HEK293 (cell line): ENCODE measurements at regions not wholly inside any gene's neighbourhood (a gene's known extent, or its start where the extent isn't known, plus 50 kb on each side); places are given as distances from the start of the nearest gene placed in this dataset.

Experiments used
- CTCF ChIA-PET: fragments of 350-600 bp; formaldehyde crosslinking; extraction: SDS; loops from one replicate; lab custom pipeline; 2021; ENCODE audit warnings: antibody characterized with exemption; lab: Yijun Ruan, JAX
- POLR2A ChIA-PET: fragments of 300-600 bp; formaldehyde crosslinking; extraction: SDS; loops from one replicate; lab custom pipeline; 2020; ENCODE audit warnings: antibody characterized with exemption, inconsistent platforms; lab: Yijun Ruan, JAX
- H3K27ac ChIP-seq: fragments of 200-500 bp; sonication (Bioruptor generic); 2 replicates; pipeline ENCODE4 v1.5.1; 2014; ENCODE audit warnings: low read depth, low read length, control low read depth, inconsistent platforms; ENCODE audit errors: extremely low read depth
- H3K36me3 ChIP-seq, 2 experiments: fragments of 200-500 bp in 1 of 2; sonication (Bioruptor generic) in 1 of 2; 1 replicate in 1 of 2; 2 replicates in 1 of 2; pipeline ENCODE4 v1.5.1; 2014 to 2017; ENCODE audit warnings: inconsistent platforms in 2 of 2, low read length in 2 of 2; ENCODE audit not compliant: control insufficient read depth in 2 of 2, insufficient read depth in 1 of 2
- H3K4me1 ChIP-seq: fragments of 200-500 bp; sonication (Bioruptor generic); 2 replicates; pipeline ENCODE4 v1.5.1; 2014; ENCODE audit warnings: mild to moderate bottlenecking, low read length, inconsistent platforms; ENCODE audit not compliant: control insufficient read depth, insufficient read depth
- H3K4me3 ChIP-seq: 2 replicates; pipeline ENCODE4 v1.5.1; 2011; ENCODE audit warnings: low read depth, mild to moderate bottlenecking, control low read depth, low read length, moderate library complexity
- H3K9me3 ChIP-seq: fragments of 200-500 bp; sonication (Bioruptor generic); 2 replicates; pipeline ENCODE4 v1.5.1; 2014; ENCODE audit warnings: low read depth, low read length, inconsistent platforms; ENCODE audit not compliant: control insufficient read depth, insufficient read depth
- EGR2 ChIP-seq: fragments of 450-650 bp; formaldehyde crosslinking; IDR thresholded peaks from 2 replicates; pipeline ENCODE4 v1.5.1; 2016; ENCODE audit warnings: low read depth, missing biosample characterization, missing genetic modification characterization
- HOXD13 ChIP-seq: sonication (generic); formaldehyde crosslinking; IDR thresholded peaks from 2 replicates; pipeline ENCODE4 v1.8.0; 2022; ENCODE audit warnings: missing genetic modification reagents, borderline replicate concordance
- OSR2 ChIP-seq: fragments of 450-650 bp; formaldehyde crosslinking; IDR thresholded peaks from 2 replicates; pipeline ENCODE4 v1.5.1; 2016; ENCODE audit warnings: missing biosample characterization, missing genetic modification characterization
- SCRT2 ChIP-seq: fragments of 450-650 bp; formaldehyde crosslinking; IDR thresholded peaks from 2 replicates; pipeline ENCODE4 v1.5.1; 2016; ENCODE audit warnings: missing biosample characterization, missing genetic modification characterization
- ZBTB21 ChIP-seq: fragments of 450-650 bp; formaldehyde crosslinking; IDR thresholded peaks from 2 replicates; pipeline ENCODE4 v1.5.1; 2017; ENCODE audit warnings: missing biosample characterization, missing genetic modification characterization
- ZFP41 ChIP-seq: fragments of 450-650 bp; formaldehyde crosslinking; IDR thresholded peaks from 2 replicates; pipeline ENCODE4 v1.5.1; 2016; ENCODE audit warnings: missing biosample characterization, missing genetic modification characterization, borderline replicate concordance
- ZNF114 ChIP-seq: fragments of 450-650 bp; formaldehyde crosslinking; IDR thresholded peaks from 2 replicates; pipeline ENCODE4 v1.5.0; 2017; ENCODE audit warnings: missing biosample characterization, missing genetic modification characterization
- ZNF214 ChIP-seq: fragments of 450-650 bp; formaldehyde crosslinking; IDR thresholded peaks from 2 replicates; pipeline ENCODE4 v1.5.1; 2017; ENCODE audit warnings: missing biosample characterization, mild to moderate bottlenecking, missing genetic modification characterization, borderline replicate concordance
- ZNF239 ChIP-seq: fragments of 450-650 bp; formaldehyde crosslinking; IDR thresholded peaks from 2 replicates; pipeline ENCODE4 v1.5.1; 2016; ENCODE audit warnings: missing biosample characterization, missing genetic modification characterization
- ZNF248 ChIP-seq: fragments of 450-650 bp; formaldehyde crosslinking; IDR thresholded peaks from 2 replicates; pipeline ENCODE4 v1.5.1; 2017; ENCODE audit warnings: missing biosample characterization, missing genetic modification characterization
- ZNF280D ChIP-seq: fragments of 450-650 bp; formaldehyde crosslinking; IDR thresholded peaks from 2 replicates; pipeline ENCODE4 v1.5.1; 2016; ENCODE audit warnings: missing biosample characterization, missing genetic modification characterization
- ZNF311 ChIP-seq: fragments of 450-650 bp; formaldehyde crosslinking; IDR thresholded peaks from 2 replicates; pipeline ENCODE4 v1.5.1; 2017; ENCODE audit warnings: missing biosample characterization, missing genetic modification characterization, borderline replicate concordance
- ZNF341 ChIP-seq: fragments of 450-650 bp; formaldehyde crosslinking; IDR thresholded peaks from 2 replicates; pipeline ENCODE4; 2016; ENCODE audit warnings: low read depth, missing biosample characterization, missing genetic modification characterization
- ZNF433 ChIP-seq: fragments of 450-650 bp; formaldehyde crosslinking; IDR thresholded peaks from 2 replicates; pipeline ENCODE4 v1.5.1; 2016; ENCODE audit warnings: missing biosample characterization, missing genetic modification characterization, low read depth
- ZNF48 ChIP-seq: fragments of 450-650 bp; formaldehyde crosslinking; IDR thresholded peaks from 2 replicates; pipeline ENCODE4 v1.5.1; 2016; ENCODE audit warnings: missing biosample characterization, missing genetic modification characterization
- ZNF560 ChIP-seq: fragments of 450-650 bp; formaldehyde crosslinking; IDR thresholded peaks from 2 replicates; pipeline ENCODE4 v1.5.1; 2017; ENCODE audit warnings: missing biosample characterization, missing genetic modification characterization, borderline replicate concordance
- ZNF561 ChIP-seq: fragments of 450-650 bp; IDR thresholded peaks from 2 replicates; pipeline ENCODE4 v1.5.1; 2018; ENCODE audit warnings: missing biosample characterization, missing genetic modification characterization, borderline replicate concordance
- ZNF600 ChIP-seq: fragments of 450-650 bp; formaldehyde crosslinking; IDR thresholded peaks from 2 replicates; pipeline ENCODE4 v1.5.1; 2016; ENCODE audit warnings: missing biosample characterization, missing genetic modification characterization
- ZNF629 ChIP-seq: fragments of 450-650 bp; formaldehyde crosslinking; IDR thresholded peaks from 2 replicates; pipeline ENCODE4 v1.5.1; 2017; ENCODE audit warnings: missing biosample characterization, missing genetic modification characterization
- ZNF639 ChIP-seq: fragments of 450-650 bp; formaldehyde crosslinking; IDR thresholded peaks from 2 replicates; pipeline ENCODE4 v1.5.1; 2016; ENCODE audit warnings: missing biosample characterization, missing genetic modification characterization
- ZNF654 ChIP-seq: fragments of 450-650 bp; formaldehyde crosslinking; IDR thresholded peaks from 2 replicates; pipeline ENCODE4 v1.5.1; 2016; ENCODE audit warnings: low read depth, missing biosample characterization, missing genetic modification characterization
- ZNF670 ChIP-seq: fragments of 450-650 bp; formaldehyde crosslinking; IDR thresholded peaks from 2 replicates; pipeline ENCODE4 v1.5.1; 2016; ENCODE audit warnings: missing biosample characterization, missing genetic modification characterization, low read depth
- ZNF707 ChIP-seq: fragments of 450-650 bp; formaldehyde crosslinking; IDR thresholded peaks from 2 replicates; pipeline ENCODE4 v1.5.1; 2016; ENCODE audit warnings: missing biosample characterization, missing genetic modification characterization
- ZSCAN16 ChIP-seq: fragments of 450-650 bp; formaldehyde crosslinking; IDR thresholded peaks from 2 replicates; pipeline ENCODE4 v1.5.1; 2016; ENCODE audit warnings: missing biosample characterization, missing genetic modification characterization
- TF ChIP-seq, protein P1 (sequence below): fragments of 450-650 bp; formaldehyde crosslinking; optimal IDR thresholded peaks from 2 replicates; pipeline ENCODE3; 2016; ENCODE audit warnings: missing biosample characterization, mild to moderate bottlenecking, missing genetic modification characterization
- TF ChIP-seq, protein P2 (sequence below): fragments of 450-650 bp; formaldehyde crosslinking; IDR thresholded peaks from 2 replicates; pipeline ENCODE4 v1.5.1; 2016; ENCODE audit warnings: missing biosample characterization, missing genetic modification characterization, borderline replicate concordance

- no peak overlapping the region for H3K27ac ChIP-seq
- no peaks in the 10 kb centered on the region for H3K36me3 ChIP-seq
- H3K9me3 ChIP-seq = no peaks in the 10 kb centered on the region
- H3K4me3 ChIP-seq = no peak overlapping the region
- TF ChIP-seq ZNF560 (tag by site-specific recombination) (no peak), ZNF280D (tag by site-specific recombination) (no peak), ZNF114 (no peak), ZSCAN16 (no peak), OSR2 (tag by site-specific recombination) (no peak), ZNF239 (tag by site-specific recombination) (no peak), ZNF248 (tag by site-specific recombination) (no peak), ZNF670 (tag by site-specific recombination) (no peak), ZNF341 (tag by site-specific recombination) (no peak), ZFP41 (tag by site-specific recombination) (no peak), ZNF707 (no peak), ZNF214 (tag by site-specific recombination) (no peak), ZNF561 (no peak), ZNF639 (tag by site-specific recombination) (no peak), EGR2 (tag by site-specific recombination) (no peak), ZNF48 (tag by site-specific recombination) (no peak)
- POLR2A ChIA-PET = no interaction called here
- no peaks in the 10 kb centered on the region for H3K4me1 ChIP-seq
- CTCF ChIA-PET = interaction anchor here (0.7 to 1.4 kb wide), 3 partner anchors 12 to 187 kb away, joined by 3 to 5 read pairs (median 4); no protein-coding TSS in a partner anchor
Observed at GRCh38 chr11:32003335-32003734, 87.5 kb upstream of the RCN1 start.

DNA sequence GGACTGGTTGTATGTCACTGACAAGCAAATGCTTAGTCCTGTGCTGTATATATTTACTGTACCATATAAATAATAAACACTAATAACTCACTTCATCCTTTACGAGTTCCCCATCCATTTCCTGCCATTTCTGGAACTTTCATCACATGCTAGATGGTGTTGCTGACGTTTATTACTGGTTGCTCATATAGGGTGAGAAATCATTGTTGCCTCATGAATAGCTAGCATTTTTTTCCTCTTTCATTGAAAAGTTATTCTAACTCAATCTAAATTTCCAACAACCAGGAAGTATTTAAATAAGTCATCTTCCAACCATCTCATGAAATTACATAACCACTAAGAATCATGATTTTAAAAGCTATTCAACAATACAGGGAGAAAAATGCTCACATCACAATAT, 88.6 kb upstream of the RCN1 start:
- Histone ChIP-seq H3K27ac (no peak overlapping the region), H3K4me3 (no peak overlapping the region), H3K36me3 (no peaks in the 10 kb centered on the region), H3K4me1 (no peaks in the 10 kb centered on the region), H3K9me3 (no peaks in the 10 kb centered on the region)
- CTCF ChIA-PET = interaction anchor here (0.5 to 0.8 kb wide), 3 partner anchors 11 to 633 kb away, joined by 3 read pairs; partner anchors contain the start of genes DCDC1 and DNAJC24
- POLR2A ChIA-PET = no interaction called here
- TF ChIP-seq SCRT2 (tag by site-specific recombination) (no peak), ZNF311 (no peak), ZBTB21 (tag by site-specific recombination) (no peak), ZNF629 (no peak), ZNF600 (tag by site-specific recombination) (no peak)

GRCh38 chr11:31997955-31998354, 92.9 kb upstream of the RCN1 start:
- ChIA-PET POLR2A (no interaction called here), CTCF (interaction anchor here (0.7 to 2.6 kb wide), 3 partner anchors 9 to 39 kb away, joined by 3 to 7 read pairs (median 5); no protein-coding TSS in a partner anchor)
- Histone ChIP-seq H3K4me1 (no peaks in the 10 kb centered on the region), H3K36me3 (no peaks in the 10 kb centered on the region), H3K9me3 (no peaks in the 10 kb centered on the region), H3K27ac (no peak overlapping the region), H3K4me3 (no peak overlapping the region)
- TF ChIP-seq ZNF433 (tag by site-specific recombination) = no peak
- TF ChIP-seq, protein P1, sequence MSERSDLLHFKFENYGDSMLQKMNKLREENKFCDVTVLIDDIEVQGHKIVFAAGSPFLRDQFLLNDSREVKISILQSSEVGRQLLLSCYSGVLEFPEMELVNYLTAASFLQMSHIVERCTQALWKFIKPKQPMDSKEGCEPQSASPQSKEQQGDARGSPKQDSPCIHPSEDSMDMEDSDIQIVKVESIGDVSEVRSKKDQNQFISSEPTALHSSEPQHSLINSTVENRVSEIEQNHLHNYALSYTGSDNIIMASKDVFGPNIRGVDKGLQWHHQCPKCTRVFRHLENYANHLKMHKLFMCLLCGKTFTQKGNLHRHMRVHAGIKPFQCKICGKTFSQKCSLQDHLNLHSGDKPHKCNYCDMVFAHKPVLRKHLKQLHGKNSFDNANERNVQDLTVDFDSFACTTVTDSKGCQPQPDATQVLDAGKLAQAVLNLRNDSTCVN (tag by site-specific recombination) = no peak
- TF ChIP-seq HOXD13 = no peak
- TF ChIP-seq, protein P2, sequence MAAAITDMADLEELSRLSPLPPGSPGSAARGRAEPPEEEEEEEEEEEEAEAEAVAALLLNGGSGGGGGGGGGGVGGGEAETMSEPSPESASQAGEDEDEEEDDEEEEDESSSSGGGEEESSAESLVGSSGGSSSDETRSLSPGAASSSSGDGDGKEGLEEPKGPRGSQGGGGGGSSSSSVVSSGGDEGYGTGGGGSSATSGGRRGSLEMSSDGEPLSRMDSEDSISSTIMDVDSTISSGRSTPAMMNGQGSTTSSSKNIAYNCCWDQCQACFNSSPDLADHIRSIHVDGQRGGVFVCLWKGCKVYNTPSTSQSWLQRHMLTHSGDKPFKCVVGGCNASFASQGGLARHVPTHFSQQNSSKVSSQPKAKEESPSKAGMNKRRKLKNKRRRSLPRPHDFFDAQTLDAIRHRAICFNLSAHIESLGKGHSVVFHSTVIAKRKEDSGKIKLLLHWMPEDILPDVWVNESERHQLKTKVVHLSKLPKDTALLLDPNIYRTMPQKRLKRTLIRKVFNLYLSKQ = no peak
- no peak for TF ChIP-seq ZNF561
- TF ChIP-seq ZNF560 (tag by site-specific recombination) = no peak
- TF ChIP-seq ZNF654 (tag by site-specific recombination) = no peak
